ENCODE measurements at regions not wholly inside any gene's neighbourhood (a gene's known extent, or its start where the extent isn't known, plus 50 kb on each side); places are given as distances from the start of the nearest gene placed in this dataset.

DNA sequence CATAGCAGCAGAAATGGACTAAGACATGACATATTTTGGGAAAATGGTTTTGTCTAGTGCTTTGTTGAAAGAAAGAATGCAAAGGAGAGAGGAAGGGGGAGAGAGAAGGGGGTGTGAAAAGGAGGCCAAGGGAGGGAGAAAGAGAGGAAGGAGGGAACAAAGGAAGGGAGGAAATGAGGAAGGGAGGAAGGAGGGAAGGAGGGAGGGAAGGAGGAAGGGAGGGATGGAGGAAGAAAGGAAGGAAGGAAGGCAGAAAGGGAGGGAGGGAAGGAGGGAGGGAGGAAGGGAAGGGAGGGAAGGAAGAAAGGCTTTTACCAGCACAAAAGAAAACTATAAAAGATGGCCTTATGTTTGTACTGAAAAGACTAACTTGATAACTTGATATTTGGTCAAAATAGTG lies 65.1 kb upstream of the ST8SIA6 start:
- TF ChIP-seq, protein P1, sequence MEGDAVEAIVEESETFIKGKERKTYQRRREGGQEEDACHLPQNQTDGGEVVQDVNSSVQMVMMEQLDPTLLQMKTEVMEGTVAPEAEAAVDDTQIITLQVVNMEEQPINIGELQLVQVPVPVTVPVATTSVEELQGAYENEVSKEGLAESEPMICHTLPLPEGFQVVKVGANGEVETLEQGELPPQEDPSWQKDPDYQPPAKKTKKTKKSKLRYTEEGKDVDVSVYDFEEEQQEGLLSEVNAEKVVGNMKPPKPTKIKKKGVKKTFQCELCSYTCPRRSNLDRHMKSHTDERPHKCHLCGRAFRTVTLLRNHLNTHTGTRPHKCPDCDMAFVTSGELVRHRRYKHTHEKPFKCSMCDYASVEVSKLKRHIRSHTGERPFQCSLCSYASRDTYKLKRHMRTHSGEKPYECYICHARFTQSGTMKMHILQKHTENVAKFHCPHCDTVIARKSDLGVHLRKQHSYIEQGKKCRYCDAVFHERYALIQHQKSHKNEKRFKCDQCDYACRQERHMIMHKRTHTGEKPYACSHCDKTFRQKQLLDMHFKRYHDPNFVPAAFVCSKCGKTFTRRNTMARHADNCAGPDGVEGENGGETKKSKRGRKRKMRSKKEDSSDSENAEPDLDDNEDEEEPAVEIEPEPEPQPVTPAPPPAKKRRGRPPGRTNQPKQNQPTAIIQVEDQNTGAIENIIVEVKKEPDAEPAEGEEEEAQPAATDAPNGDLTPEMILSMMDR (optimal IDR thresholded peaks at IDR 0.05 in 1 of 3, IDR thresholded peaks at IDR 0.05 in 1 of 3, conservative IDR thresholded peaks at IDR 0.05 in 1 of 3; ENCODE audit: extremely low read depth in 1 of 3, insufficient read depth in 2 of 3, low read length in 3 of 3), result no peak
- TF ChIP-seq EZH2 (IDR thresholded peaks at IDR 0.05; ENCODE audit: low read length), result no peak
